TTC549 (cell line): ENCODE measurements at regions not wholly inside any gene's neighbourhood (a gene's known extent, or its start where the extent isn't known, plus 50 kb on each side); places are given as distances from the start of the nearest gene placed in this dataset.

Experiments
- FAIRE-seq: peaks from 2 replicates; lab custom pipeline; 2012; peaks lifted over from hg19 to GRCh38; lab: Jason Lieb, UNC

DNA sequence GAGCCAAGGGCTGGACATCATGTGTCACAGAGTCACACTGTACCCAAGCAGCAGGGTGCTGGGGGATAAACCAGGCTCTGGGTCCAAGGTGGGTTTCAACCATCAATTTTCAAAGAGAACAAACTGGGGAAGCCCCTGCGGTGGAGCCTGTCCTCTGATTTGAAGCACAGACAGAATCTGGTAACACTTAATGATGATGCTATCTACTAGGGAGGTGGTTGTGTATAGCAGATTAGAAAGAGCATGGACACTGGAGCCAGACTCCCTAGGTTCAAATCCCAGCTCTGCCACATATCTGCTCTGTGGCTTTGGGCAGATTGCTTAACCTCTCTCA is 204.9 kb upstream of the ZMIZ1 start:
- no peak for FAIRE-seq

- no peak for FAIRE-seq
Measured at GRCh38 chr10:78864761-78865537, 203.8 kb upstream of the ZMIZ1 start.

GRCh38 chr10:78865538-78865875 is 203.3 kb upstream of the ZMIZ1 start:
- FAIRE-seq, result no peak

DNA sequence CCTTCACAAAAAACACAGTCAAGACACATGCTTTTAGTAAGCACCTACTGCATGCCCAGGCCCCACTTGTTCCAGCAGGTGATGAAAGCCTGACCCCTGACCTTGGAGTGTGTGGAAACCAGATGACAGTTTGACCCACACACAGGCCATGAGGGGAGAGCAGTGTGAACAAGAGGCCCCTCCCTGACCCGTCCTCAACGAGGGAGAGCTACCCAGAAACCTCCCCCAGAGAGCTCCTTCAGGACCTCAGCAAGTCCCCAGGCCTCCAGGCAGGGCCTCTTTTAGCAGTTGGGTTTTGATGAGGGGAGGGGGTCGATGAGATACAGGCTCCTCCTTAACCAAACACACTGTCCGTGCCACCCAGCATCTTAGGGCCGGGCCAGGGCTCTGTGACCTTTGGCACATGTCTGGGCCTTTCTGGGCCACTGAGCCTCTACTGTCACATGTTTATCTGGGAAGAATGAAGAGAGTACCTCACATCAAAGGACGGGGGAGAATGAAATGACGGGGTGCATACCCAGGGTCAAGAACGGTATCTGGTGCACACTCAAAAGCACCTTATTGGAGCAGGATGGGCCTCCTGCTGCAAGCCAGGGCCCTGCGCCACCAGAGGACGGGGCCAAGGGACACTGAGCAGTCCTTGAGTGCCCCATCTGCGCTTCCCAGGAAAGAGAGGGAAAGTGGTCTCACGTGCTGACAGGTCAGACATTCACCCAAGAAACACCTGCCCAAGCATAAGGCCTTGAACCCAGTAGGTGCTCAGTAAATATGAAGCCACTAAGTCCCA is 202.6 kb upstream of the ZMIZ1 start:
- FAIRE-seq, result no peak

- no peak for FAIRE-seq
Measured at GRCh38 chr10:78866731-78867554, 201.8 kb upstream of the ZMIZ1 start.

DNA sequence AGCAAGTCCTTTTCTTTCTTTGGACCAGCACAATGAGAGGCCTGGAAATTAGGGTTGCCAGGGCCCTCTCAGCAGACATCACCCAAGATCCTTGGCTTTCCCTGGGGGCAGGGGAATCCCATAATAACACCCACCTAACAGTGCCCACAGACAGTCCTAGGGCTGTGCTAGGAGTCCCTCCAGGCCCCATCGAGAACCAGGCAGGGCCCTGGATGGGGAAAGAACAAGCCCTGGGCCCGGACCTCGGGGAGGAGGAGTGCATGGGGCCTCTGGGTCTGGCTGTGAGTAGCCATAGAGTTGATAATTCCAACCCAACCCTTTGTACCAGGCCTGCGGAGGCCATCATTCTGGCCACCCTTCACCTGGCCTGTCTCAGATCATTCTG is 201.2 kb upstream of the ZMIZ1 start:
- no peak for FAIRE-seq

DNA sequence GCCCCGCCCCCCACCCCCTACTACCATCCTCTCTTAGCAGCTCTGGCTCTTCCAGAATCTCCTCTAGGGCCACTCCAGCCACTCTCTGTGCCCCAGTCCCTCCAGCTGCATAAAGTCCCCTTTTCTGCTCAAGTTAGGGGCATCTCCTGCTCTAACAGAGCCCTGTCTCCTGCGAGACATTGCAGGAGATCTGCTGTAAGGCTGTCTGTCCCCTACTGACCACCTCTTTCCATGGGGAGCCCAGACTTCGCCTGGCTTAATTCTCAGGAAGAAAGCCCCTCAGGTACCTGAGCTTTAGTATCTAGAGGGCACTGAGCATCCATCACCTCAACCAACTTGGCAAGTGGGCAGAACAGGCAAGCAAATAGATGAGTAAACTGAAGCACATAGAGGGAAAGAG is 200.7 kb upstream of the ZMIZ1 start:
- FAIRE-seq, result no peak

- no peak for FAIRE-seq
Measured at GRCh38 chr10:78868456-78868855, 200.3 kb upstream of the ZMIZ1 start.

DNA sequence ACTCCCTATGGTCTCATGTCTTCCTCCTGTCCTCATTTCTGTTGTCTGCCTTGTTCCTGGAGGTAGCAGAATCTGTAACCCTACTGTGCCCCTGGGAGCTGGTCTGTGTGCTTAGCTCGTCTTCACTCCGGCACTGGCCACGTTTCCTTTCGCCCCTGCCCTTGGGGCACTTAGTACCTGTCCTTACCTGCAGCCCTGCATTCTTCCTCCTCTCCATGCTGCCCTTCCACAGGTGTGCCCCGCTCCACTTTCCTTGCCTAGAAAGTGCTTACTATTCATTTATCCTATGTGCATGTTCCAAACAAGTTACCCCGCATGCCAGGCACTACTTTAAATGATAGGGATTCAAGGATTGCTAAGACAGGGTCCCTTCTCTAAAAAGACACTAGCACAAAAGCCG is 199.9 kb upstream of the ZMIZ1 start:
- FAIRE-seq, result no peak

DNA sequence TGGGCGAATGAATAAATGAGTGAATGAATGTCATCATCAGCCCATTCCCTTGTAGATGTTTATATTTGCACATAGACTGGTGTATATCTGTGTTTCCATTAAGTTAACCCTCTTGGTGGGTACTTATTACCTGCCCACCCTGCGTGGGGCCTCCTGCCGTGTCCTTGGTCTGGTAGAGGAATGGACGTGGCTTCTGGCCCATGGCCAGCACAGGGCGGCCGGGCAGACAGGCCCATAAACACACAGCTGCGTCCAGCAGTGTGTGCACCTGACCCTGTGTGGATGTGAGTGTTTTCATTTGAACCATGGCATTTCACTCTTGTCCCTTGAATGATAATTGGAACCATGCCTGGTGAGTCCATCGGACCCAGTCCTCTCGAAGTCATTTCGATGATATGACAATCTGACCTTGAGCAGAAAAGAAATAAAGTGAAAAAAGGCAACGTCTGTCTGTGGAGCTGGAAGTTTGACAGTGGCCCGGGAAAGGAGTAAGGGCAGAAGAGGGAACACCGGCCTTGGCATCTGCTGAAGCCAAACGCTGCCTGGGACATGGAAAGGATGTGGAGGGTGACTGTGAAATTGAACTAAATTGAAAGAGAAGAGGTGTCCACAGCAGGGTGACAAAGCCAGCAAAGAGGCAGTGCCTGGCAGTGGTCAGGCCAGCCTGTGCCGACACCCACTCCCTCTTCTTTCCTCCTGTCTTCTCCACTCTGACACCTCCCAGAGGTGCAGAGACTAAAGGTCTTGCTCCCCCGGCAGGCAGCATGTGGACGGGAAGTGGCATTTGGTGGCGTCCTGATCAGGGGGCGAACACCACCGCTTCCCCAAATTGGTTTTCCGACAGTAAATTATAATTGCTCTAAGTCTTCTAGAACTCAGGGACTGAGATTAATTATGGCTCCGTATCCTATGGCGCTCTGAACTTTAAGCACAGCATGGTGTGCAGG is 199.0 kb upstream of the ZMIZ1 start:
- no peak for FAIRE-seq

DNA sequence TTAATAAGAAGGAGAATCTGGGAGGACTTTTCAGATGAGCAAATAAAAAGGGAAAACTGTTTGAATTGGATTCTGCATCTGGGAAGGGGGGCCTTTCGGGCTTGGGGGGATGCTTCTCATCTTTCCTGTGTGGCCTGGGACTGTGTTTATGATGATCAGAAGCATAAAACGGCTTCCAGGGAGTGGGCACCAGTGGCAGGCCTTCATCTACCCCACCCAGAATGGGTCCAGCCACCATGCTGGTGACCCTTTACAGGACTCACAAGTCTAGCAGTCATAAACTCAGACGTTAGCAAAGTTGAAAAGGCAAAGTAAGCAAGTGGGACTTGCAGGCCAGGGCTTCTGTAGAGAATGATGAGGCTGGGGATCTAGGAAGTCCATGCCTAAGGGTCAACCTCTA is 198.3 kb upstream of the ZMIZ1 start:
- no peak for FAIRE-seq

DNA sequence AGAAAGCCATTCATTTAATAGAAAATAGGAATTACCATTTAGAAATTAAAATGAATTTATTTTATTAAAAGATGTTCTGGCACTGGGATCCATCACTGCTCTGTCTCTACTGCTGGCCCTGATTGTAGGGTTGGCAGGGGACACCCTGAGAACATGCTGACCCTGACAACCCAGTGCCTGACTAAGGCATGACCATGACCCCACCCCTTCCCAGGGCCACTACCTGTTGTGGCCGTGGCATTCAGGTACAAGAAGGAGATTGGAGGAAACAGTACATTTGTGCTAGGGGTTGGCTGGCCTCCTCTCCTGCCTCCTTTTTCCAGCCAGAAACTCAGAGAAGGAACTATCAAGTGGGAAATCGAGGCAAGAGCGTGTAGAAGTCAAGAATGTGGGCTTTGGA is 197.0 kb upstream of the ZMIZ1 start:
- no peak for FAIRE-seq

DNA sequence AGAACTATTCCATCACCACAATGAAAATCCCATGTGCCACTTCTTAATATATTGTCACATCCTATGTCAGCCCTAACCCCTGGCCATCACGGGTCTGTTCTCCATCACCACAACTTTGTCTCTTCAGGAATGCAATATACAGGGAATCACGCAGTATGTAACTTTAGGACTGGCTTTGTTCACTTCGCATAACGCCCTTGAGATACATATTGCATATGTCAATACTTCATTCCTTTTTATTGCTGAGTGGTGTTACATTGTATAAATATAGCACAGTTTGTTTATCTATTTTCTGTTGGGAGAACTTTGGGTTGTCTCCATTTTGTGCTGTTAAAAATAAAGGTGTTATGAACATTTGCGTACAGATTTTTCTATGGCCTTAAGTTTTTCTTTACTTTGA is 195.4 kb upstream of the ZMIZ1 start:
- no peak for FAIRE-seq

- FAIRE-seq, result no peak
Measured at GRCh38 chr10:78875331-78875877, 193.4 kb upstream of the ZMIZ1 start.

DNA sequence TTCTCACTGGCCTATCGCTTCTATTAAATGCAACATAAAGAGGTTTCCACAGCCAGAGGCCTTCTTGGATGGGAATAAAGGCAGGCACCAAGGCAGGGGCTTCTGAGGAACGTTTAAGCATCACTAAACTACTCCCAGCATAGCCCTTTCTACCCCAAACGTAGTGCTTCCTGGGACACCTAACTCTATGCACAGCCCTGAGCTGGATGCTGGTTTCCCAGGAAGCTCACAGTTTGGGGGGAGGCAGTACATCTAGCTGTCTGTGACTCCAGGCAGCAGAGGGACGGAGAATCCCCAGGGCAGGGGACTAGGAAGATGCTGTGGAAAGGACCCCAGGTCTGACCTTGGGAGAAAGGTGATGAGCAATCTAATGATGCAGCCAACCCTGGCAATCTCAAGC is 192.8 kb upstream of the ZMIZ1 start:
- FAIRE-seq, result no peak

DNA sequence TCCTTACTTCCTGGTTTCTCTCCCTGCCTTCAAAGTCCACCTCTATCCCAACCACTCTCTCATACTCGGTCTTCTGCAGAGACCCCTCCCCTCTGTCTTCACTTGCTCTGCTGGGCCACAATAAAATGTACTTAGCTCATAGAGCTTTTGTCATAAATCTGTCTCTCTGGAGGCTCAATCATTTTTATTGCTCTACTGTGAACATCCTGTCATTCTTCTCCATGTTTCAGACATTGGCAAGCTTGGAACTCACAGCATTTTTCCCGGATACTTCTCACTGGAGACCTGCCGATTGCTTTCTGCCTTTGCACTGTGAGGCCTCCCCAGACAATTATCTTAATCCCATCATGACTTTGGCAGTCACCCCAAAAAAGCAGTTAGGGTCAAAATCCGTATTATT is 192.3 kb upstream of the ZMIZ1 start:
- FAIRE-seq, result no peak

DNA sequence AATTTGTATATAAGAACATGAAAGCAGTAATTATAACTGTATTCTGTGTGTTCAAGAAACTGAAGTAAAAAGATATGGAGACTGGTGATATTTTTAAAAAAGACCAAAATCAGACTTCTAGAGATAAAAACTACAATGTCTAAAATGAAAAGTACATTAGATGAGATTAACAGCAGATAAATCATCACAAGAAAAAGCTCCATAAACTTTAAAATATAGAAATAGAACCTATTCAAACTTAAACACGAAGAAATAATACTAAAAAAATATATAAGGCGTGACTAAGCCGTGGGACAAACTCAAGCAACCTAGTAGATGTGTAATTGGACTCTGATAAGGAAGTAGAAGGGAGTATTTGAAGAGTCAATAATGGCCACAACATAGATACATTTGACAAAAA is 189.1 kb upstream of the ZMIZ1 start:
- FAIRE-seq, result no peak

DNA sequence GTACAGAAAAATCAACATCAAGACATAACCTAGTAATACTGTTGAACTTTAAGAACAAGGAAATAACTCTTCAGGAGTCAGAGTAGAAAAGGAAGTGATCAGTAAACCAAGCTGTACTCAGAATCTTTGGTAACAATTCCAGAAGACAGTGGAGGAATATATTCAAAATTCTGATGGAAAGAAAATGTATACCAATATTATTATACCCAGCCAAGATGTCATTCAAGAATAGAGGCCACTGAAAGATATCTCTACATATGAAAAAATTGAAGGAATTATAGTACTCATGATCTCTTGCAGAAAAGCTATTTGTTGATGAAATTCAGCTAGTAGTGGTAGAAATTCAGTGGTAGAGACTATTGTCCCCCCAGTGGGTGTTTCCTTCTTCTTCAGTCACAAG is 182.6 kb upstream of the ZMIZ1 start:
- FAIRE-seq, result no peak

DNA sequence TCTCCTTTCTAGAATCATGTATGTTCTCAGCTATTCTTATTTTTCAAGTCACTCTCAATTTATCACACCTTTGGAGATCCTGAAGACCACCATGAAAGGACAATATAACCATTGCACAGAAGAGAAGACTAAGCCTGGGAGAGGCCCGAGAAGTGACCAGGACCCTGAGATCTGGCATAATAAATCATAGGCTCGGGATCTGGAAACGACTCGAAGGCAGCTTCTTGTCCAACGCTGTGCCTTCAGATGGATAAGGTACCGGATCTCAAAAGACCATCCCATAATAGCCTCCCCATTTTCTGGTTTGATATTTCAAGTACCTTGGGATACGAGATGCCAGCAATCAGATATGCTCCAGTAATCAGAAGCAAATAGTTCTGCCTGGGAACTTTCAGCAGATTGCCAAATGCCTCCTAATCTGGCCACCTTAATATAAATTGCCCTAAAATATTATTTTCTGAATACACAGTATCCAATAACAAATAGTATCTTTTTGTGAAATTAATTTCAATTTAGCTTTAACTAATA is 179.2 kb upstream of the ZMIZ1 start:
- no peak for FAIRE-seq

- no peak for FAIRE-seq
Measured at GRCh38 chr10:78890506-78890905, 178.3 kb upstream of the ZMIZ1 start.

GRCh38 chr10:78891741-78892140 is 177.0 kb upstream of the ZMIZ1 start:
- FAIRE-seq, result no peak
